ENCODE measurements at regions not wholly inside any gene's neighbourhood (a gene's known extent, or its start where the extent isn't known, plus 50 kb on each side); places are given as distances from the start of the nearest gene placed in this dataset.
A peak's percentile ranks its signal among the peaks of the same experiment; 100 is the strongest.
"Not testable (repeated sequence)": the region's sequence is repeated elsewhere in the genome, so short reads cannot be mapped to it uniquely, and the experiment has no call there.

- not testable (repeated sequence) for DNase-seq
Measured at GRCh38 chr2:114018464-114018863, 128.6 kb downstream of the ACTR3 start.

GRCh38 chr2:114020668-114021067 is 130.8 kb downstream of the ACTR3 start:
- no peak for DNase-seq

- DNase-seq = no peak
Measured at GRCh38 chr2:114022360-114023085, 132.6 kb downstream of the ACTR3 start.

GRCh38 chr2:114024326-114024725 is 134.4 kb downstream of the ACTR3 start:
- DNase-seq = no peak

- no peak for DNase-seq
Measured at GRCh38 chr2:114025030-114025429, 135.1 kb downstream of the ACTR3 start.

GRCh38 chr2:114027437-114027836 is 137.5 kb downstream of the ACTR3 start:
- no peak for DNase-seq

- no peak for DNase-seq
Measured at GRCh38 chr2:114031605-114032505, 142.0 kb downstream of the ACTR3 start.

- DNase-seq = no peak
Measured at GRCh38 chr2:114032705-114033104, 142.8 kb downstream of the ACTR3 start.

- DNase-seq = peak in 1 of 2 experiments; percentile 6
Measured at GRCh38 chr2:114034742-114035141, 144.9 kb downstream of the ACTR3 start.

- no peak for DNase-seq
Measured at GRCh38 chr2:114038710-114039109, 148.8 kb downstream of the ACTR3 start.

GRCh38 chr2:114039677-114040076 is 149.8 kb downstream of the ACTR3 start:
- DNase-seq = no peak

- DNase-seq = no peak
Measured at GRCh38 chr2:114040826-114041225, 150.9 kb downstream of the ACTR3 start.

GRCh38 chr2:114044985-114045384 is 155.1 kb downstream of the ACTR3 start:
- DNase-seq = no peak

- no peak for DNase-seq
Measured at GRCh38 chr2:114046373-114046772, 156.5 kb downstream of the ACTR3 start.

GRCh38 chr2:114046866-114047435 is 157.1 kb downstream of the ACTR3 start:
- no peak for DNase-seq

- no peak for DNase-seq
Measured at GRCh38 chr2:114049280-114049679, 159.4 kb downstream of the ACTR3 start.

GRCh38 chr2:114049826-114050225 is 159.9 kb downstream of the ACTR3 start:
- DNase-seq = no peak

- no peak for DNase-seq
Measured at GRCh38 chr2:114056294-114057143, 166.6 kb downstream of the ACTR3 start.

- DNase-seq = no peak
Measured at GRCh38 chr2:114057638-114058037, 167.7 kb downstream of the ACTR3 start.

- no peak for DNase-seq
Measured at GRCh38 chr2:114061566-114062098, 171.7 kb downstream of the ACTR3 start.

GRCh38 chr2:114063346-114063745 is 173.5 kb downstream of the ACTR3 start:
- no peak for DNase-seq

GRCh38 chr2:114065731-114066130 is 175.8 kb downstream of the ACTR3 start:
- no peak for DNase-seq

Data from NCI-H2081 (cell line).